ENCODE measurements at regions not wholly inside any gene's neighbourhood (a gene's known extent, or its start where the extent isn't known, plus 50 kb on each side); places are given as distances from the start of the nearest gene placed in this dataset.

- Histone ChIP-seq H3K27ac (ENCODE audit: low read depth, low read length, poor library complexity, severe bottlenecking) (no peak overlapping the region), H3K27me3 (replicated peaks; ENCODE audit: insufficient read depth, low read depth, low read length, poor library complexity) (no peaks in the 10 kb centered on the region), H3K4me1 (ENCODE audit: insufficient read depth, low read length, poor library complexity, severe bottlenecking) (peaks cover 9% of the 10 kb centered on the region), H3K9me3 (ENCODE audit: low read depth, low read length, poor library complexity, severe bottlenecking) (no peaks in the 10 kb centered on the region), H3K36me3 (ENCODE audit: insufficient read depth, low read length, poor library complexity, severe bottlenecking) (no peaks in the 10 kb centered on the region), H3K4me3 (ENCODE audit: low read depth, low read length, poor library complexity, severe bottlenecking) (no peak overlapping the region)
- no peak for TF ChIP-seq EZH2 (IDR thresholded peaks at IDR 0.05; ENCODE audit: borderline replicate concordance, low read depth, low read length, poor library complexity, severe bottlenecking)
- TF ChIP-seq, protein P1, sequence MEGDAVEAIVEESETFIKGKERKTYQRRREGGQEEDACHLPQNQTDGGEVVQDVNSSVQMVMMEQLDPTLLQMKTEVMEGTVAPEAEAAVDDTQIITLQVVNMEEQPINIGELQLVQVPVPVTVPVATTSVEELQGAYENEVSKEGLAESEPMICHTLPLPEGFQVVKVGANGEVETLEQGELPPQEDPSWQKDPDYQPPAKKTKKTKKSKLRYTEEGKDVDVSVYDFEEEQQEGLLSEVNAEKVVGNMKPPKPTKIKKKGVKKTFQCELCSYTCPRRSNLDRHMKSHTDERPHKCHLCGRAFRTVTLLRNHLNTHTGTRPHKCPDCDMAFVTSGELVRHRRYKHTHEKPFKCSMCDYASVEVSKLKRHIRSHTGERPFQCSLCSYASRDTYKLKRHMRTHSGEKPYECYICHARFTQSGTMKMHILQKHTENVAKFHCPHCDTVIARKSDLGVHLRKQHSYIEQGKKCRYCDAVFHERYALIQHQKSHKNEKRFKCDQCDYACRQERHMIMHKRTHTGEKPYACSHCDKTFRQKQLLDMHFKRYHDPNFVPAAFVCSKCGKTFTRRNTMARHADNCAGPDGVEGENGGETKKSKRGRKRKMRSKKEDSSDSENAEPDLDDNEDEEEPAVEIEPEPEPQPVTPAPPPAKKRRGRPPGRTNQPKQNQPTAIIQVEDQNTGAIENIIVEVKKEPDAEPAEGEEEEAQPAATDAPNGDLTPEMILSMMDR (conservative IDR thresholded peaks at IDR 0.05; ENCODE audit: low read depth, low read length) = no peak
- intact Hi-C loops (cut with micrococcal nuclease; ENCODE audit: unreplicated experiment) = no loop called here
- ChIA-PET CTCF (no interaction called here), POLR2A (ENCODE audit: low non-redundant PET) (no interaction called here)
- no peak for DNase-seq (ENCODE audit: low spot score)
- no TSS peak for BruUV-seq (replicated peaks)
Observed at GRCh38 chr13:80101040-80101439, 239.9 kb downstream of the SPRY2 start.

DNA sequence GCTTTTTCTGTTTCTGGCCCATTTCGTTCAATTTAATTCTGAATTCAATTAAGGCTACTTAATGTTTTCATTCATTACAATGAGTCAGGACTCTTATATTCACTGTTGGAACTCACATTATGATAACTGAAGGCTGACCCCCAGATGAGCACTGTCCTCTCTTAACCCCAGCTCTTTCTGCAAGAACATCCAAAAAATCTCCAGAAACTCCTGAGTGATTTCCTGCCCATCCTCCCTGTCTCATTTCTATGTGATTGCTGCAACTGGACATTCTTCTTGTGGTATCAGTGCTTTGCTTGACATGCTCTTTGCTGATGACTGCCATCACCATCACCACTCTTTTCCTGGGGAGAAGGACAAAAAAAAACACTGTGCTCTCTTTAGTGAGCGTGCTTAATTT is 240.3 kb downstream of the SPRY2 start:
- ChIA-PET CTCF (no interaction called here), POLR2A (ENCODE audit: low non-redundant PET) (no interaction called here)
- DNase-seq (ENCODE audit: low spot score) = no peak
- H3K27me3 ChIP-seq (replicated peaks; ENCODE audit: insufficient read depth, low read depth, low read length, poor library complexity) = no peaks in the 10 kb centered on the region
- BruUV-seq (replicated peaks) = no TSS peak
- no peaks in the 10 kb centered on the region for H3K9me3 ChIP-seq (ENCODE audit: low read depth, low read length, poor library complexity, severe bottlenecking)
- no peak overlapping the region for H3K27ac ChIP-seq (ENCODE audit: low read depth, low read length, poor library complexity, severe bottlenecking)
- no peaks in the 10 kb centered on the region for H3K36me3 ChIP-seq (ENCODE audit: insufficient read depth, low read length, poor library complexity, severe bottlenecking)
- H3K4me1 ChIP-seq (ENCODE audit: insufficient read depth, low read length, poor library complexity, severe bottlenecking) = peaks cover 9% of the 10 kb centered on the region
- TF ChIP-seq EZH2 (IDR thresholded peaks at IDR 0.05; ENCODE audit: borderline replicate concordance, low read depth, low read length, poor library complexity, severe bottlenecking) = no peak
- TF ChIP-seq, protein P1 (conservative IDR thresholded peaks at IDR 0.05; ENCODE audit: low read depth, low read length) = no peak
- intact Hi-C loops (cut with micrococcal nuclease; ENCODE audit: unreplicated experiment) = no loop called here
- H3K4me3 ChIP-seq (ENCODE audit: low read depth, low read length, poor library complexity, severe bottlenecking) = no peak overlapping the region

- peak; percentile 29 for DNase-seq (ENCODE audit: low spot score)
- no TSS peak for BruUV-seq (replicated peaks)
- Histone ChIP-seq H3K27me3 (replicated peaks; ENCODE audit: insufficient read depth, low read depth, low read length, poor library complexity) (peaks cover 4% of the 10 kb centered on the region), H3K4me1 (ENCODE audit: insufficient read depth, low read length, poor library complexity, severe bottlenecking) (peaks cover 9% of the 10 kb centered on the region), H3K9me3 (ENCODE audit: low read depth, low read length, poor library complexity, severe bottlenecking) (no peaks in the 10 kb centered on the region), H3K4me3 (ENCODE audit: low read depth, low read length, poor library complexity, severe bottlenecking) (no peak overlapping the region), H3K36me3 (ENCODE audit: insufficient read depth, low read length, poor library complexity, severe bottlenecking) (no peaks in the 10 kb centered on the region), H3K27ac (ENCODE audit: low read depth, low read length, poor library complexity, severe bottlenecking) (no peak overlapping the region)
- intact Hi-C loops (cut with micrococcal nuclease; ENCODE audit: unreplicated experiment) = no loop called here
- TF ChIP-seq, protein P1 (conservative IDR thresholded peaks at IDR 0.05; ENCODE audit: low read depth, low read length) = no peak
- no peak for TF ChIP-seq EZH2 (IDR thresholded peaks at IDR 0.05; ENCODE audit: borderline replicate concordance, low read depth, low read length, poor library complexity, severe bottlenecking)
- ChIA-PET CTCF (interaction anchor here (0.6 kb wide), 1 partner anchor 112 kb away, joined by 4 read pairs; no protein-coding TSS in a partner anchor), POLR2A (ENCODE audit: low non-redundant PET) (no interaction called here)
Observed at GRCh38 chr13:80097561-80097960, 243.4 kb downstream of the SPRY2 start.
